Stomach (tissue), 4 donors: ENCODE measurements at regions not wholly inside any gene's neighbourhood (a gene's known extent, or its start where the extent isn't known, plus 50 kb on each side); places are given as distances from the start of the nearest gene placed in this dataset.

Source experiments
- POLR2AphosphoS5 ChIP-seq, 3 donors: sonication (generic); formaldehyde crosslinking; IDR thresholded peaks; one replicate each; pipeline ENCODE4 v1.6.1; 2016; ENCODE audit warnings: antibody characterized with exemption in 3 of 3
- TF ChIP-seq, protein P1 (sequence below), 7 experiments: fragments of 450-650 bp in 4 of 7; fragments of 200-600 bp in 3 of 7; sonication (generic) in 3 of 7; IDR thresholded peaks; one replicate each; pipeline ENCODE4 v1.5.1; 2016 to 2019; ENCODE audit warnings: antibody characterized with exemption in 7 of 7, control low read depth in 2 of 7, mild to moderate bottlenecking in 1 of 7

GRCh38 chr19:32206065-32206464, 139.3 kb upstream of the ZNF507 start:
- TF ChIP-seq, protein P1, sequence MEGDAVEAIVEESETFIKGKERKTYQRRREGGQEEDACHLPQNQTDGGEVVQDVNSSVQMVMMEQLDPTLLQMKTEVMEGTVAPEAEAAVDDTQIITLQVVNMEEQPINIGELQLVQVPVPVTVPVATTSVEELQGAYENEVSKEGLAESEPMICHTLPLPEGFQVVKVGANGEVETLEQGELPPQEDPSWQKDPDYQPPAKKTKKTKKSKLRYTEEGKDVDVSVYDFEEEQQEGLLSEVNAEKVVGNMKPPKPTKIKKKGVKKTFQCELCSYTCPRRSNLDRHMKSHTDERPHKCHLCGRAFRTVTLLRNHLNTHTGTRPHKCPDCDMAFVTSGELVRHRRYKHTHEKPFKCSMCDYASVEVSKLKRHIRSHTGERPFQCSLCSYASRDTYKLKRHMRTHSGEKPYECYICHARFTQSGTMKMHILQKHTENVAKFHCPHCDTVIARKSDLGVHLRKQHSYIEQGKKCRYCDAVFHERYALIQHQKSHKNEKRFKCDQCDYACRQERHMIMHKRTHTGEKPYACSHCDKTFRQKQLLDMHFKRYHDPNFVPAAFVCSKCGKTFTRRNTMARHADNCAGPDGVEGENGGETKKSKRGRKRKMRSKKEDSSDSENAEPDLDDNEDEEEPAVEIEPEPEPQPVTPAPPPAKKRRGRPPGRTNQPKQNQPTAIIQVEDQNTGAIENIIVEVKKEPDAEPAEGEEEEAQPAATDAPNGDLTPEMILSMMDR (IDR thresholded peaks at IDR 0.05), result no peak
- no peak for TF ChIP-seq POLR2AphosphoS5 (IDR thresholded peaks at IDR 0.05)
